T-cell (primary cell): ENCODE measurements at regions not wholly inside any gene's neighbourhood (a gene's known extent, or its start where the extent isn't known, plus 50 kb on each side); places are given as distances from the start of the nearest gene placed in this dataset.
A peak's percentile ranks its signal among the peaks of the same experiment; 100 is the strongest.

Experiments
- ATAC-seq, 4 experiments: fragments of 200-7000 bp in 3 of 4; fragments of 150-1000 bp in 1 of 4; cut with Tn5 transposase; replicated peaks in 1 of 4; 1 replicate in 3 of 4; 2 replicates in 1 of 4; pipeline ENCODE4 v1.10.0; 2021; ENCODE audit warnings: moderate library complexity in 3 of 4, mild to moderate bottlenecking in 2 of 4, moderate number of reproducible peaks in 1 of 4
- CTCF ChIA-PET, 2 donors: fragments of 300-600 bp; sonication (Branson Sonifier 250); formaldehyde crosslinking; loops; one replicate each; lab custom pipeline; 2022; ENCODE audit warnings: antibody characterized with exemption in 2 of 2; lab: Charles Lee
- POLR2A ChIA-PET, 2 donors: fragments of 300-600 bp; sonication (Branson Sonifier 250); formaldehyde crosslinking; loops; one replicate each; lab custom pipeline; 2022; ENCODE audit warnings: antibody characterized with exemption in 2 of 2; lab: Charles Lee
- DNase-seq, 35 experiments: peaks; one replicate each; pipeline versions ENCODE4 v3.0.0 to v3.0.0-alpha.2; 2013 to 2023
- H3K27ac ChIP-seq: one replicate; pipeline ENCODE4 v1.5.1; 2013; ENCODE audit warnings: low read length
- H3K27me3 ChIP-seq, 2 experiments: replicated peaks in 1 of 2; 1 replicate in 1 of 2; 2 replicates in 1 of 2; pipeline versions ENCODE4 v1.6.1 to v1.7.0; 2013; ENCODE audit warnings: low read length in 1 of 2, mixed read lengths in 1 of 2; ENCODE audit not compliant: control insufficient read depth in 2 of 2, insufficient read depth in 2 of 2; ENCODE audit errors: extremely low read depth in 1 of 2
- H3K36me3 ChIP-seq, 2 donors: 1 replicate in 1 of 2; 2 replicates in 1 of 2; pipeline versions ENCODE4 v1.6.1 to v1.7.0; 2013; ENCODE audit warnings: low read length in 1 of 2; ENCODE audit not compliant: control insufficient read depth in 2 of 2, insufficient read depth in 1 of 2; ENCODE audit errors: extremely low read depth in 1 of 2
- H3K4me1 ChIP-seq, 2 experiments: 1 replicate in 1 of 2; 2 replicates in 1 of 2; pipeline versions ENCODE4 v1.6.1 to v1.7.0; 2013; ENCODE audit warnings: low read length in 2 of 2, mixed read lengths in 1 of 2; ENCODE audit not compliant: insufficient read depth in 2 of 2, control insufficient read depth in 1 of 2; ENCODE audit errors: extremely low read depth in 1 of 2
- H3K4me3 ChIP-seq, 2 donors: 1 replicate in 1 of 2; 2 replicates in 1 of 2; pipeline versions ENCODE4 v1.5.1 to v1.7.0; 2013; ENCODE audit warnings: mild to moderate bottlenecking in 2 of 2, low read length in 1 of 2, moderate library complexity in 1 of 2; ENCODE audit not compliant: control insufficient read depth in 1 of 2; ENCODE audit errors: extremely low read depth in 1 of 2
- H3K9me3 ChIP-seq: 2 replicates; pipeline ENCODE4 v1.7.0; 2013
- H3K27ac Mint-ChIP-seq, 2 donors: one replicate each; pipeline ENCODE4 v1.8.0; 2020 to 2021; ENCODE audit warnings: mild to moderate bottlenecking in 2 of 2, mixed read lengths in 2 of 2
- H3K27me3 Mint-ChIP-seq, 2 donors: one replicate each; pipeline ENCODE4 v1.8.0; 2021 to 2022; ENCODE audit warnings: mixed read lengths in 2 of 2
- H3K36me3 Mint-ChIP-seq: one replicate; pipeline ENCODE4 v1.8.0; 2021; ENCODE audit warnings: mixed read lengths
- H3K4me1 Mint-ChIP-seq, 3 donors: one replicate each; pipeline ENCODE4 v1.8.0; 2020 to 2022; ENCODE audit warnings: mixed read lengths in 3 of 3, mild to moderate bottlenecking in 1 of 3
- H3K4me3 Mint-ChIP-seq, 3 donors: one replicate each; pipeline ENCODE4 v1.8.0; 2020 to 2022; ENCODE audit warnings: mild to moderate bottlenecking in 3 of 3, mixed read lengths in 3 of 3, moderate library complexity in 3 of 3
- H3K9me3 Mint-ChIP-seq, 3 donors: one replicate each; pipeline ENCODE4 v1.8.0; 2020 to 2022; ENCODE audit warnings: mixed read lengths in 3 of 3
- WGBS: methylation state at CpG from one replicate; pipeline ENCODE4 v1.1.5; 2013; ENCODE audit warnings: missing lambda C conversion rate; ENCODE audit not compliant: insufficient coverage; 5-methylcytosine and 5-hydroxymethylcytosine counted together

DNA sequence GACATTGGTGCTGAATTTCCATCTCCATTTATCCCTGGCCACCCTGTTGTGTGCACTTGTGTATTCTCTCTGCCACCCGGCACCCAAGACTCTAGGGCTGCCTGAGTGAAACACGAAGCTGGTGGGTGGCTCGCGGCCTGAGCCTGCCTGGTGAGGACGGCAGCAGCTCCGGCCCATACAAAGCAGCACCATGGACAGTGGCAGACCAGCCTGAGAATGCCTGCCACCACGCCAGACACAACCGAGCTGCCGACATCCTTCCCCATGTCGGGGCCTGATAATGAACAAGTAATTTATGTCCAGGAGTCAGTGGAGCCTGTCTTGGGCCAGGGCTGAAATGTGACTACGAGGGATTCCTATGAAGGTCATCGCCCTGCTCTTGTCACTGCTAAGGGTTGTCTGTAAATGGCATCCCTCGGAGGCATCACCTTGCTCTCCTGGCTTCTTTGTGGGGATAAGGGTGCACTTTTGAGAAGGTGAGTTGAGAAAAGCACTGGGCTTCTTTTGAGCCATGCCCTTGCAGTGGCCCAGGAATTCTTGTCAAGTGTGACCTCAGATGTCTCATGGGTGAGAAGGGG lies 175.7 kb downstream of the MELK start:
- ChIA-PET CTCF (no interaction called here), POLR2A (no interaction called here)
- H3K36me3 Mint-ChIP-seq, result no peaks in the 10 kb centered on the region
- Histone ChIP-seq H3K27me3 (peaks cover 0 to 67% of the 10 kb centered on the region in 2 experiments), H3K4me3 (no peak overlapping the region), H3K36me3 (no peaks in the 10 kb centered on the region), H3K4me1 (no peaks in the 10 kb centered on the region), H3K9me3 (no peaks in the 10 kb centered on the region), H3K27ac (no peak overlapping the region)
- no peak overlapping the region for H3K27ac Mint-ChIP-seq
- peaks cover 65 to 82% of the 10 kb centered on the region in 2 donors for H3K27me3 Mint-ChIP-seq
- peak in 11 of 35 experiments; percentile 6 to 28 (median 10) for DNase-seq
- 21% methylated on average over 13 of the region's 13 CpGs for WGBS
- no peak overlapping the region for H3K4me3 Mint-ChIP-seq
- no peaks in the 10 kb centered on the region for H3K4me1 Mint-ChIP-seq
- no peaks in the 10 kb centered on the region for H3K9me3 Mint-ChIP-seq
- no peak for ATAC-seq

DNA sequence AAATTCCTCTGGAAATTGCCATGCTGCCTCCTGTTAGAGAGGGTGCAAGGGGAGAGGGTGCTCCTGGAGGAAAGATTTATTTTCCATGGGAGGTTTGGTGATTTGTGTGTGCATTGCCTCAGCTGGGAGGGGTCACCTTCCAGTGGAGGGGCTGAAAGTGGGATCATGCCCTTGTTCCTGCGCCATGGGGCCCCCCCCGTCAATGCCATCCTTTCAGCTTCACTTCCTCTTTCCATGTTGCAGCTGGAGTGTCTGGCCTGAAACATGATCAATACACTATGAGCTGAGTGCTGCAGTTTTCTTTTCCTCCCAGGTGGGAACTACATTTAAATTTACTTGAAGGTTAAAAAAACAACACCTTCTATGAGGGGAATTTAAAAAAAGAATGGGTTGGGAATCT lies 176.8 kb downstream of the MELK start:
- ChIA-PET POLR2A (no interaction called here), CTCF (no interaction called here)
- no peaks in the 10 kb centered on the region for H3K9me3 Mint-ChIP-seq
- peaks cover 62 to 82% of the 10 kb centered on the region in 2 donors for H3K27me3 Mint-ChIP-seq
- DNase-seq (no peak), ATAC-seq (no peak)
- Histone ChIP-seq H3K9me3 (no peaks in the 10 kb centered on the region), H3K4me3 (no peak overlapping the region), H3K36me3 (no peaks in the 10 kb centered on the region), H3K27me3 (peaks cover 0 to 62% of the 10 kb centered on the region in 2 experiments), H3K4me1 (no peaks in the 10 kb centered on the region), H3K27ac (no peak overlapping the region)
- H3K27ac Mint-ChIP-seq, result no peak overlapping the region
- no peak overlapping the region for H3K4me3 Mint-ChIP-seq
- WGBS, result no CpG with 5 or more reads among the region's 2 CpGs
- H3K36me3 Mint-ChIP-seq, result no peaks in the 10 kb centered on the region
- H3K4me1 Mint-ChIP-seq, result no peaks in the 10 kb centered on the region

DNA sequence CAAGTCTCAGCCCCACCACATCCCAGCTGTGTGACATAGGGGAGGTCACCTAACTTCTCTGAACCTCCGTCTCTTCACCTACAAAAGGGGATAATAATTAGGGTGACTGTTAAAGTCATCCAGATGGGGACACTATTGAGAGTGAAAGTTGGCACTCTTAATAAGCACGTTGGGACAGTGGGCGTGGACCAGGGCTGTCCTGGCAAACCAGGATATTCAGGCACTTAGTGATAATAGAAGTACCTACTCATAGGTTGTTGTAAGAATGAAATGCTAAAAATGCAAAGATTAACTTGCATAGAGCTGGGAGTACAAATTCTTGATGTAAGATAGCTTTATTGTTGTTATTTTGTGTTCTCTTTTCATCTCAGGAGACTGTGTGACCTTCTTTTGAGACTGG lies 177.9 kb downstream of the MELK start:
- H3K9me3 ChIP-seq, result no peaks in the 10 kb centered on the region
- no peak overlapping the region for H3K27ac ChIP-seq
- POLR2A ChIA-PET, result no interaction called here
- Mint-ChIP-seq H3K4me1 (no peaks in the 10 kb centered on the region), H3K4me3 (no peak overlapping the region), H3K27me3 (peaks cover 62 to 84% of the 10 kb centered on the region in 2 donors), H3K9me3 (no peaks in the 10 kb centered on the region), H3K27ac (no peak overlapping the region), H3K36me3 (no peaks in the 10 kb centered on the region)
- CTCF ChIA-PET, result no interaction called here
- no peak for ATAC-seq
- no peaks in the 10 kb centered on the region for H3K36me3 ChIP-seq
- H3K4me3 ChIP-seq, result no peak overlapping the region
- 68% methylated on average over 2 of the region's 3 CpGs for WGBS
- DNase-seq, result no peak
- peaks cover 0 to 64% of the 10 kb centered on the region in 2 experiments for H3K27me3 ChIP-seq
- no peaks in the 10 kb centered on the region for H3K4me1 ChIP-seq

DNA sequence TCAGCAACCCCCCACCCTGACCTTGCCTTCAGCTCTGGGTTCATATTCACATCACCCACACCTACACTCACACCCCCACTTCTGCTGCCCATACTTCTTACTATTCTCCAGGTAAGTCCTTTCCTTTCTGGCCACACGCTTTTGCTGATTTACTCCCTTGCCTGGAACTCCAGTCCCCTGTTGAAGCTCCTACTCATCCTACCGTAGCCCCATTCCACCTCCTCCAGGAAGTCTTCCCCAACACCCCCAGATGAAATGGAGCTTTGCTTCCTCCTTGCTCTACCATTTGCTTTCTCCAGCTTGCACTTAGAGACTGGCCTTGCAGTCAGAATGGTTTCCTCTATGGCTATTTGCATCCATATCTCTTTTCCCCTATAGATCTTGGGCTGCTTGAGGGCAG lies 182.3 kb downstream of the MELK start:
- Histone ChIP-seq H3K4me1 (no peaks in the 10 kb centered on the region), H3K27me3 (peaks cover 0 to 53% of the 10 kb centered on the region in 2 experiments), H3K4me3 (no peak overlapping the region), H3K27ac (no peak overlapping the region), H3K36me3 (no peaks in the 10 kb centered on the region), H3K9me3 (no peaks in the 10 kb centered on the region)
- ChIA-PET POLR2A (no interaction called here), CTCF (no interaction called here)
- no peak overlapping the region for H3K27ac Mint-ChIP-seq
- H3K9me3 Mint-ChIP-seq, result no peaks in the 10 kb centered on the region
- H3K4me1 Mint-ChIP-seq, result no peaks in the 10 kb centered on the region
- no peak overlapping the region for H3K4me3 Mint-ChIP-seq
- peaks cover 64 to 77% of the 10 kb centered on the region in 2 donors for H3K27me3 Mint-ChIP-seq
- WGBS, result 71% methylated on average over 2 of the region's 2 CpGs
- no peak for DNase-seq
- no peaks in the 10 kb centered on the region for H3K36me3 Mint-ChIP-seq
- no peak for ATAC-seq

DNA sequence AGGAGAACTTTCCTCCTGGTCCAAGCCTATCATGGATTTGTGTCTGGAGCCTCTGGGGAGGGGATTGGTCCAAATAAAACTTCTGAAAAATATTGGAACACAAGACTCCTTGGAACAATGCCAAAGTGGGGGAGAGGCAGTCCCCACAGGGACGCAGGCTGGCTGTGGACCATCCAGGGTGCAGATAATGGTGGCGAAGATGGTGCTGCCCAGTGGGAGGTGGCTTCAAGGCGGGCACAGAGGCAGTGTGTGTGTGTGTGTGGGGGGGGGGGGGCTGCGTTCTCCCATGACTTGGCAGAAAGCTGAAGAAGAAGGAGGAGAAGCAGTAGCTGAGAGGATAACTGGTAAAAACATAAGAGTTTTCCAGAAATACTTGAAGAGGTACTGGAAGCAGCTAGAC lies 186.4 kb downstream of the MELK start:
- no peak overlapping the region for H3K4me3 ChIP-seq
- Mint-ChIP-seq H3K27ac (no peak overlapping the region), H3K36me3 (no peaks in the 10 kb centered on the region), H3K4me3 (no peak overlapping the region), H3K9me3 (no peaks in the 10 kb centered on the region), H3K4me1 (no peaks in the 10 kb centered on the region), H3K27me3 (peaks cover 47 to 65% of the 10 kb centered on the region in 2 donors)
- H3K27me3 ChIP-seq, result peaks cover 0 to 60% of the 10 kb centered on the region in 2 experiments
- DNase-seq (no peak), ATAC-seq (no peak)
- no peaks in the 10 kb centered on the region for H3K4me1 ChIP-seq
- CTCF ChIA-PET, result interaction anchor here in 1 of 2 donors (1.0 kb wide), 1 partner anchor 352 kb away, joined by 3 read pairs; no protein-coding TSS in a partner anchor
- 49% methylated on average over 3 of the region's 4 CpGs for WGBS
- POLR2A ChIA-PET, result no interaction called here
- no peaks in the 10 kb centered on the region for H3K36me3 ChIP-seq
- no peaks in the 10 kb centered on the region for H3K9me3 ChIP-seq
- H3K27ac ChIP-seq, result no peak overlapping the region

DNA sequence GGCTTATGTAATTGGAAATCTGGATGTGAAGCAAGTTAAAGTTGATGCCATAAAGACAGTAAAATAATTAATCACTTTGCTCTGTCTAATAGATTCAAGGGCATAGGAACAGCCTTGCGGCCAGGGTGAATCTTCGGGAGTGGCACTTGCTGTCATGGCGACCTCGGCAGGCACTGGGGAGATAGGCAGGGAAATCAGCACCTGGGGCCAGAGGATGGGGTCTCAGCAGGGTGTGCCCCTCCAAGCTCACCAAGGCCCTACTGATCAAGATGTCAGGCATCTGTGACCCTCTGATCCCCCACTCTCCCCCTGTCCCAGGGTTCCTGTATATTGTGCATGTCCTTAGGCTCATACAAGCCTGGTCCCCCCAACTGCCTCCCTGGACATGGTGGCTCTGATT lies 187.3 kb downstream of the MELK start:
- no peak overlapping the region for H3K4me3 ChIP-seq
- peaks cover 0 to 2% of the 10 kb centered on the region in 2 experiments for H3K4me1 ChIP-seq
- H3K36me3 Mint-ChIP-seq, result no peaks in the 10 kb centered on the region
- H3K36me3 ChIP-seq, result no peaks in the 10 kb centered on the region
- no peak overlapping the region for H3K27ac Mint-ChIP-seq
- no peaks in the 10 kb centered on the region for H3K9me3 ChIP-seq
- no peak overlapping the region for H3K27ac ChIP-seq
- ChIA-PET POLR2A (no interaction called here), CTCF (no interaction called here)
- no peak overlapping the region for H3K4me3 Mint-ChIP-seq
- ATAC-seq (no peak), DNase-seq (no peak)
- 86% methylated on average over 4 of the region's 4 CpGs for WGBS
- H3K4me1 Mint-ChIP-seq, result no peaks in the 10 kb centered on the region
- peaks cover 0 to 59% of the 10 kb centered on the region in 2 experiments for H3K27me3 ChIP-seq
- peaks cover 45 to 57% of the 10 kb centered on the region in 2 donors for H3K27me3 Mint-ChIP-seq
- H3K9me3 Mint-ChIP-seq, result no peaks in the 10 kb centered on the region
